ENCODE measurements at regions not wholly inside any gene's neighbourhood (a gene's known extent, or its start where the extent isn't known, plus 50 kb on each side); places are given as distances from the start of the nearest gene placed in this dataset.

DNA sequence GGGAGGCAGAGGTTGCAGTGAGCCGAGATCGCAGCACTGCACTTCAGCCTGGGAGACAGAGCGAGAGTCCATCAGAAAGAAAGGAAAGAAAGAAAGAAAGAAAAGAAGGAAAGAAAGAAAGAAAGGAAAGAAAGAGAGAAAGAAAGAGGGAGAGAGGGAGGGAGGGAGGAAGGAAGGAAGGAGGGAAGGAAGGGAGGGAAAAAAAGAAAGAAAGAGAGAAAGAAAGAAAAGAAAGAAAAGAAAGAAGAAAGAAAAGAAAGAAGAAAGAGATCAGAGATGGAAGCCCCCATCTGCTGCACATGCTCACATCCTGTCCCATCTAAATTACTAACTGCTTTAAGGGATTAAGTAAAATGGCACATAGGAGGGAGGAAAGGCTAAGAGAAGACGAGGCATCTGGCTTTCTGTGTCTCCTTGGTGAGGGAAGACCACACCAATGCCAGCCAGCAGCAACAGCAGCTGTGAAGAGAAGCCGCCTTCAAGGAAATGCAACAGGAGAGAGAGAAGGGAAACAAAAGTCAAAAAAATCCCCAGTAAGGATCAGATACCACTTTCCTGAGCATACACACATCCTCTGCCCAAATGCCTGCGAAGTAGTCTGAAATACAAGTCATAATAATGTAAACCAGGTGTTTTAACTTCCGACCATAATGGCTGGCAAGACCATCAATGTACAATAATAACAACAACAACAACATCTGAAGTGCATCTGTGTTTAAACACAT, 300.2 kb upstream of the JARID2 start:
- TF ChIP-seq, protein P1, sequence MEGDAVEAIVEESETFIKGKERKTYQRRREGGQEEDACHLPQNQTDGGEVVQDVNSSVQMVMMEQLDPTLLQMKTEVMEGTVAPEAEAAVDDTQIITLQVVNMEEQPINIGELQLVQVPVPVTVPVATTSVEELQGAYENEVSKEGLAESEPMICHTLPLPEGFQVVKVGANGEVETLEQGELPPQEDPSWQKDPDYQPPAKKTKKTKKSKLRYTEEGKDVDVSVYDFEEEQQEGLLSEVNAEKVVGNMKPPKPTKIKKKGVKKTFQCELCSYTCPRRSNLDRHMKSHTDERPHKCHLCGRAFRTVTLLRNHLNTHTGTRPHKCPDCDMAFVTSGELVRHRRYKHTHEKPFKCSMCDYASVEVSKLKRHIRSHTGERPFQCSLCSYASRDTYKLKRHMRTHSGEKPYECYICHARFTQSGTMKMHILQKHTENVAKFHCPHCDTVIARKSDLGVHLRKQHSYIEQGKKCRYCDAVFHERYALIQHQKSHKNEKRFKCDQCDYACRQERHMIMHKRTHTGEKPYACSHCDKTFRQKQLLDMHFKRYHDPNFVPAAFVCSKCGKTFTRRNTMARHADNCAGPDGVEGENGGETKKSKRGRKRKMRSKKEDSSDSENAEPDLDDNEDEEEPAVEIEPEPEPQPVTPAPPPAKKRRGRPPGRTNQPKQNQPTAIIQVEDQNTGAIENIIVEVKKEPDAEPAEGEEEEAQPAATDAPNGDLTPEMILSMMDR (IDR thresholded peaks at IDR 0.05) = no peak
- TF ChIP-seq POLR2A (IDR thresholded peaks at IDR 0.05) = no peak
